Naive thymus-derived CD4-positive, alpha-beta T cell (primary cell): ENCODE measurements at regions not wholly inside any gene's neighbourhood (a gene's known extent, or its start where the extent isn't known, plus 50 kb on each side); places are given as distances from the start of the nearest gene placed in this dataset.

ENCODE experiments used
- ATAC-seq: fragments of 150-1000 bp; cut with Tn5 transposase; 2 replicates; pipeline ENCODE4 v1.10.0; 2021; ENCODE audit warnings: mild to moderate bottlenecking, moderate library complexity
- CTCF ChIA-PET: fragments of 350-600 bp; sonication (Branson Sonifier 250); formaldehyde crosslinking; loops from one replicate; lab custom pipeline; 2021; ENCODE audit warnings: antibody characterized with exemption; lab: Charles Lee
- POLR2A ChIA-PET: fragments of 350-600 bp; sonication (Branson Sonifier 250); formaldehyde crosslinking; loops from one replicate; lab custom pipeline; 2021; ENCODE audit warnings: antibody characterized with exemption, inconsistent platforms; lab: Charles Lee
- DNase-seq, 9 donors: peaks; one replicate each; pipeline versions ENCODE4 v3.0.0 to v3.0.0-alpha.2; 2020 to 2022; ENCODE audit warnings: mixed read lengths in 1 of 9
- H3K27ac ChIP-seq: one replicate; pipeline ENCODE4 v1.7.0; 2013; ENCODE audit warnings: mild to moderate bottlenecking, low read depth, low read length, moderate library complexity
- H3K27me3 ChIP-seq, 2 donors: one replicate each; pipeline ENCODE4 v1.7.0; 2013; ENCODE audit warnings: low read length in 2 of 2, mild to moderate bottlenecking in 2 of 2, moderate library complexity in 2 of 2; ENCODE audit not compliant: control insufficient read depth in 2 of 2, insufficient read depth in 2 of 2
- H3K36me3 ChIP-seq, 3 experiments: 1 replicate in 2 of 3; 2 replicates in 1 of 3; pipeline ENCODE4 v1.7.0; 2013; ENCODE audit warnings: low read length in 3 of 3, mild to moderate bottlenecking in 3 of 3, moderate library complexity in 1 of 3; ENCODE audit not compliant: insufficient read depth in 3 of 3, control insufficient read depth in 2 of 3
- H3K4me1 ChIP-seq, 2 donors: one replicate each; pipeline ENCODE4 v1.7.0; 2013; ENCODE audit warnings: low read length in 2 of 2, mild to moderate bottlenecking in 2 of 2, moderate library complexity in 1 of 2; ENCODE audit not compliant: control insufficient read depth in 2 of 2, insufficient read depth in 2 of 2
- H3K4me3 ChIP-seq: 2 replicates; pipeline ENCODE4 v1.7.0; 2013; ENCODE audit warnings: mild to moderate bottlenecking, low read length
- H3K9me3 ChIP-seq, 3 experiments: 1 replicate in 2 of 3; 2 replicates in 1 of 3; pipeline ENCODE4 v1.7.0; 2013; ENCODE audit warnings: low read length in 3 of 3; ENCODE audit not compliant: control insufficient read depth in 2 of 3
- H3K27ac Mint-ChIP-seq, 9 donors: one replicate each; pipeline ENCODE4 v1.8.0; 2020 to 2022; ENCODE audit warnings: mixed read lengths in 9 of 9, mild to moderate bottlenecking in 8 of 9, moderate library complexity in 5 of 9, inconsistent platforms in 2 of 9
- H3K27me3 Mint-ChIP-seq, 5 donors: one replicate each; pipeline ENCODE4 v1.8.0; 2021 to 2022; ENCODE audit warnings: mixed read lengths in 5 of 5, mild to moderate bottlenecking in 1 of 5
- H3K36me3 Mint-ChIP-seq, 5 donors: one replicate each; pipeline ENCODE4 v1.8.0; 2020 to 2022; ENCODE audit warnings: mixed read lengths in 5 of 5, mild to moderate bottlenecking in 3 of 5, inconsistent platforms in 1 of 5
- H3K4me1 Mint-ChIP-seq, 7 donors: one replicate each; pipeline ENCODE4 v1.8.0; 2020 to 2022; ENCODE audit warnings: mixed read lengths in 7 of 7, mild to moderate bottlenecking in 3 of 7, inconsistent platforms in 1 of 7
- H3K4me3 Mint-ChIP-seq, 10 donors: one replicate each; pipeline ENCODE4 v1.8.0; 2020 to 2022; ENCODE audit warnings: mild to moderate bottlenecking in 10 of 10, mixed read lengths in 10 of 10, moderate library complexity in 6 of 10, inconsistent platforms in 2 of 10
- H3K9me3 Mint-ChIP-seq, 11 donors: one replicate each; pipeline ENCODE4 v1.8.0; 2020 to 2022; ENCODE audit warnings: mixed read lengths in 11 of 11, mild to moderate bottlenecking in 4 of 11, inconsistent platforms in 1 of 11, moderate library complexity in 1 of 11
- intact Hi-C, 2 donors: fragments of 100-400 bp; cut with micrococcal nuclease; formaldehyde crosslinking; loops; one replicate each; pipeline ENCODE4 v1.15.1; 2023

- no peak for ATAC-seq
- no peak overlapping the region for H3K27ac ChIP-seq
- H3K27me3 ChIP-seq = no peaks in the 10 kb centered on the region
- Mint-ChIP-seq H3K4me3 (no peak overlapping the region), H3K27me3 (peaks cover 0 to 12% (median 5%) of the 10 kb centered on the region in 5 donors), H3K4me1 (no peaks in the 10 kb centered on the region), H3K36me3 (no peaks in the 10 kb centered on the region), H3K9me3 (peaks cover 0 to 9% (median 0%) of the 10 kb centered on the region in 11 donors), H3K27ac (no peak overlapping the region)
- POLR2A ChIA-PET = no interaction called here
- no peaks in the 10 kb centered on the region for H3K9me3 ChIP-seq
- H3K4me3 ChIP-seq = no peak overlapping the region
- CTCF ChIA-PET = no interaction called here
- intact Hi-C loops = no loop called here
- DNase-seq = no peak
- no peaks in the 10 kb centered on the region for H3K4me1 ChIP-seq
- H3K36me3 ChIP-seq = no peaks in the 10 kb centered on the region
Measured at GRCh38 chr2:122267947-122268346, 512.5 kb downstream of the TSN start.

- Histone ChIP-seq H3K4me3 (no peak overlapping the region), H3K4me1 (no peaks in the 10 kb centered on the region), H3K9me3 (no peaks in the 10 kb centered on the region), H3K27me3 (no peaks in the 10 kb centered on the region), H3K36me3 (no peaks in the 10 kb centered on the region), H3K27ac (no peak overlapping the region)
- DNase-seq (no peak), ATAC-seq (no peak)
- Mint-ChIP-seq H3K4me1 (no peaks in the 10 kb centered on the region), H3K27me3 (peaks cover 0 to 12% (median 5%) of the 10 kb centered on the region in 5 donors), H3K9me3 (peaks cover 0 to 13% (median 2%) of the 10 kb centered on the region in 11 donors), H3K27ac (no peak overlapping the region), H3K4me3 (no peak overlapping the region), H3K36me3 (no peaks in the 10 kb centered on the region)
- POLR2A ChIA-PET = no interaction called here
- CTCF ChIA-PET = no interaction called here
- intact Hi-C loops = no loop called here
Measured at GRCh38 chr2:122273785-122274419, 518.5 kb downstream of the TSN start.

DNA sequence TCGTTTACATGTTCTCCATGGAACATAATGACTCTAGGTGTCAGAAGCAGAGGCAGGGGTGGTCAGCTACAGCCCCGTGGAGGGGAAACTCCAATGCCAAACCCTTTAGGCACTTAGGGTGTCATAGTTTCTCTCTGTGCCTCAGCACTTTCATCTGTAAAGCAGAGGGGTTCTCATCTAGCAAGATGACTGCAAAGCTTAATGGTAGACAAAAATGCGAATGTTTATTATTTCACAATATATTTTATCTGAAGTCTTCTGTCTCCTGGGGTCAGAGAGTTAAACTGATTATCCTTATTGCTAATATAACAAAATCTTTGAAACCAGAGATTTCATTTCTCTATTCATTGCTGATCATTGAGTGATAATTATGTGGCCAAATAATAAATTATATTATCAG is 522.5 kb downstream of the TSN start:
- DNase-seq (no peak), ATAC-seq (no peak)
- H3K27me3 Mint-ChIP-seq = no peaks in the 10 kb centered on the region
- no peak overlapping the region for H3K27ac Mint-ChIP-seq
- H3K9me3 Mint-ChIP-seq = peaks cover 0 to 12% (median 2%) of the 10 kb centered on the region in 11 donors
- H3K36me3 ChIP-seq = no peaks in the 10 kb centered on the region
- ChIA-PET CTCF (no interaction called here), POLR2A (no interaction called here)
- no peaks in the 10 kb centered on the region for H3K4me1 Mint-ChIP-seq
- no peaks in the 10 kb centered on the region for H3K9me3 ChIP-seq
- H3K36me3 Mint-ChIP-seq = no peaks in the 10 kb centered on the region
- intact Hi-C loops = no loop called here
- H3K27ac ChIP-seq = no peak overlapping the region
- H3K4me1 ChIP-seq = no peaks in the 10 kb centered on the region
- no peak overlapping the region for H3K4me3 ChIP-seq
- H3K4me3 Mint-ChIP-seq = no peak overlapping the region
- H3K27me3 ChIP-seq = no peaks in the 10 kb centered on the region

DNA sequence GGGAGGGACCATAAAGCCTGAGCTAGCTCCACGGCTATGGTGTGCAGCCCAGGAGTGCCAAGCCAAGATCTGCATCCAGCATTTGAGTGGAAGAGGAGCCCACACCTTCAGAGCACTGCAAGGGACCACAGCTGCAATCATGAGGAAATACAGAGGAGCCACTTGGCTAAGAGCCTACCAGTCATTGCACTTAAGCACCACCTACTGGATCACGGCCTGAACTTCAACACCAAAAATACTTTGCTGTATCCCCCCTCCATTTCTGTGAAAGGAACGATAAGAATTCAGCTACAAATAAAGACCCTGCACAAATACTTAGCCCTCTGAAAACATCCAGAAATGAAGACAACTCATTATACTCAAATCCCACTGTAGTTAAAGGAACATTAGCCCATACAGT is 545.3 kb downstream of the TSN start:
- Mint-ChIP-seq H3K27ac (no peak overlapping the region), H3K4me1 (no peaks in the 10 kb centered on the region), H3K27me3 (peaks cover 0 to 5% (median 0%) of the 10 kb centered on the region in 5 donors), H3K36me3 (peaks cover 0 to 15% (median 0%) of the 10 kb centered on the region in 5 donors), H3K9me3 (peaks cover 0 to 32% (median 17%) of the 10 kb centered on the region in 11 donors), H3K4me3 (no peak overlapping the region)
- Histone ChIP-seq H3K4me3 (no peak overlapping the region), H3K27me3 (no peaks in the 10 kb centered on the region), H3K9me3 (no peaks in the 10 kb centered on the region), H3K4me1 (no peaks in the 10 kb centered on the region), H3K27ac (no peak overlapping the region), H3K36me3 (no peaks in the 10 kb centered on the region)
- DNase-seq (no peak), ATAC-seq (no peak)
- intact Hi-C loops = no loop called here
- CTCF ChIA-PET = no interaction called here
- POLR2A ChIA-PET = no interaction called here

DNA sequence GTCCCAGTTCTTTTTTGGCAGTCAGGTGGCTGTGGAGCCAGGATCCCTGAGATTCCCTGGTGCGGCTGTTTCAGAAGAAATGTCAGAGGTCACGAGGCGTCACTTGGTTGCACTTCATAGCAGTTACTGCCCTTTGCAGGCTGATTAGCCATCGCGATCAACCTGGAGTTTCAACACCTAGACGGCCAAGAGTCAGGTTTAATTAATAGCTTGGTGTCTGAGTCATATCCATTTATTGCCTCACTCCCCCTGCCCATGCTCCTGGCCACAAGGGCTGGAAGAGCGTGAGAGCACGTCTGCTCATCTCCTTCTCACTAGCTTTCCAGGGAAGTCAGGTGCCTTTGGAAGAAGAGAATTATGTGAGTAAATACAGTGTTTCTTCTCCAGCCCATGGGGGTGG is 552.3 kb downstream of the TSN start:
- ChIA-PET POLR2A (no interaction called here), CTCF (no interaction called here)
- H3K9me3 ChIP-seq = no peaks in the 10 kb centered on the region
- peaks cover 0 to 14% (median 7%) of the 10 kb centered on the region in 11 donors for H3K9me3 Mint-ChIP-seq
- H3K27me3 ChIP-seq = no peaks in the 10 kb centered on the region
- H3K27ac Mint-ChIP-seq = no peak overlapping the region
- H3K4me1 ChIP-seq = no peaks in the 10 kb centered on the region
- no peak for DNase-seq
- no peak overlapping the region for H3K27ac ChIP-seq
- peaks cover 0 to 2% (median 0%) of the 10 kb centered on the region in 5 donors for H3K36me3 Mint-ChIP-seq
- no peak overlapping the region for H3K4me3 ChIP-seq
- H3K27me3 Mint-ChIP-seq = peaks cover 0 to 3% (median 0%) of the 10 kb centered on the region in 5 donors
- no peaks in the 10 kb centered on the region for H3K4me1 Mint-ChIP-seq
- intact Hi-C loops = no loop called here
- no peak for ATAC-seq
- H3K4me3 Mint-ChIP-seq = no peak overlapping the region
- H3K36me3 ChIP-seq = no peaks in the 10 kb centered on the region

- Mint-ChIP-seq H3K27ac (no peak overlapping the region), H3K27me3 (no peaks in the 10 kb centered on the region), H3K4me3 (no peak overlapping the region), H3K9me3 (peaks cover 0 to 12% (median under 1%) of the 10 kb centered on the region in 11 donors), H3K4me1 (no peaks in the 10 kb centered on the region), H3K36me3 (no peaks in the 10 kb centered on the region)
- no peaks in the 10 kb centered on the region for H3K4me1 ChIP-seq
- DNase-seq (no peak), ATAC-seq (no peak)
- intact Hi-C loops = no loop called here
- no peaks in the 10 kb centered on the region for H3K9me3 ChIP-seq
- ChIA-PET POLR2A (no interaction called here), CTCF (no interaction called here)
- no peak overlapping the region for H3K4me3 ChIP-seq
- no peak overlapping the region for H3K27ac ChIP-seq
- H3K36me3 ChIP-seq = no peaks in the 10 kb centered on the region
- no peaks in the 10 kb centered on the region for H3K27me3 ChIP-seq
Measured at GRCh38 chr2:122315306-122315705, 559.9 kb downstream of the TSN start.

GRCh38 chr2:122319539-122320132 is 564.2 kb downstream of the TSN start:
- no peak overlapping the region for H3K4me3 Mint-ChIP-seq

More at GRCh38 chr2:122319539-122320132, 564.2 kb downstream of the TSN start:
- CTCF ChIA-PET = no interaction called here
- peaks cover 0 to 15% (median 3%) of the 10 kb centered on the region in 11 donors for H3K9me3 Mint-ChIP-seq
- no peaks in the 10 kb centered on the region for H3K27me3 ChIP-seq
- no peaks in the 10 kb centered on the region for H3K4me1 ChIP-seq
- no peaks in the 10 kb centered on the region for H3K36me3 ChIP-seq
- POLR2A ChIA-PET = no interaction called here
- H3K36me3 Mint-ChIP-seq = no peaks in the 10 kb centered on the region
- peaks cover 0 to 4% (median 0%) of the 10 kb centered on the region in 5 donors for H3K27me3 Mint-ChIP-seq
- no peaks in the 10 kb centered on the region for H3K9me3 ChIP-seq
- no peaks in the 10 kb centered on the region for H3K4me1 Mint-ChIP-seq
- no peak overlapping the region for H3K27ac Mint-ChIP-seq
- H3K27ac ChIP-seq = no peak overlapping the region
- intact Hi-C loops = no loop called here
- no peak overlapping the region for H3K4me3 ChIP-seq
- DNase-seq = no peak
- no peak for ATAC-seq
